Jurkat, Clone E6-1 (cell line): ENCODE measurements at regions not wholly inside any gene's neighbourhood (a gene's known extent, or its start where the extent isn't known, plus 50 kb on each side); places are given as distances from the start of the nearest gene placed in this dataset.

ENCODE experiments used
- DNase-seq: peaks from one replicate; pipeline ENCODE4 v3.0.0-alpha.2; 2011; ENCODE audit warnings: low read depth, low spot score
- H3K4me3 ChIP-seq: 2 replicates; pipeline ENCODE4 v1.5.1; 2011; ENCODE audit warnings: mild to moderate bottlenecking, low read length, control low read depth, moderate library complexity

- no peak for DNase-seq
- no peak overlapping the region for H3K4me3 ChIP-seq
Measured at GRCh38 chr10:130471486-130471885, 335.3 kb downstream of the GLRX3 start.

DNA sequence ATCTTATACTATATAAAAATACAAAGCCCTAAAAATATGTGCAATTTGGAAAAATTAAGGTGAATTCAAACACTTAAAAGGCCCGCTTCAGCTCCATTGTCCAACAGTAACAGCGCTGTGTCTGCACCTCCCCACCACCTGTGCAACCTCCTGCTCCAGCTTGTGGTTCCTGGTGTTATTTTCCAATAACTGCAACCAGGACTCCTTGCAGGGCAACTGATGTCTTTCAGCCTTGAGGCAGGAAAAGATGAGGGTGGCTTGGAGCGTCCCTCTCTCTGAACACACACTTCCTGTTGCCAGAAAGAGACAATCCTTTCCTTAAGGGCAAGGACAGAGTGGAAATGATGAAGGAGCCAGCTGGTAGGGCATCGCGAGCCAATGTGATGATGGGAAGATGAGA, 336.0 kb downstream of the GLRX3 start:
- no peak overlapping the region for H3K4me3 ChIP-seq
- no peak for DNase-seq

DNA sequence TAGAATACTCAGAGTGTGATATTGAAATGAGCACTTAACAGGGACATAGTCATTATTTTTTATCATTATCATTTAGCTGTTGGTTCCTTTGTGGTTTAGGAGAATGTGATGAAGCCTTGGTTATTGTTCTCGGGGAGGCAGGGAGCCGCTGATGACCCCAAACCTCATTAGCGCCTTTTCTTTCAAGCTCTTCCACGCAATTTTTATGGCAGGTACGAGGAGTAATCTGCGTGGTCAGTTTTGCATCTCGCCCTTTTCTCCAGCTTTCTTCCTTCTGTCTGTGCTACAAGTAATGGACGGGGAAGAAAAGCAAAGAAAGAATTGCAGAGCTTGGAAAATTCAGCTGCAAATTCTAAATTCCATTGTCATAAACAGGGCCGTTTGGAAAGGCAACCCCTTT, 338.4 kb downstream of the GLRX3 start:
- no peak for DNase-seq
- H3K4me3 ChIP-seq = no peak overlapping the region

- H3K4me3 ChIP-seq = no peak overlapping the region
- no peak for DNase-seq
Measured at GRCh38 chr10:130477360-130477759, 341.2 kb downstream of the GLRX3 start.

DNA sequence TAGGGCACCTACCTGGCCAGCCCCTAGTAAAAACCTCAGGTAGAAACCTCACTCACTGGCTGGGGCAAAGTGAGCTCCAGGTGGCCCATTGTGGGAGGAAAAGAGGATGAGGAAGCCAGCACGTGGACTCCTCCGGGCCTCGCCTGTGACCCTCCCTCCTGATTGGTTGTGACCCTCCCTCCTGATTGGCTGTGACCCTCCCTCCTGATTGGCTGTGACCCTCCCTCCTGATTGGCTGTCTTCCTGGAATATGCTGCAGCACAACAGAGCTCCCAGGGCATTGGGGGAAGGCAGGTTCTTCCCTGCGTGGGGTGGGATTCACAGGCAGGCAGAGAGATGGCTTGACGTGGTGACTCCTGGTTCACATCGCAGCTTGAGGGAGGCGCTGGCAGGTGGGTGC, 343.0 kb downstream of the GLRX3 start:
- no peak for DNase-seq
- no peak overlapping the region for H3K4me3 ChIP-seq

DNA sequence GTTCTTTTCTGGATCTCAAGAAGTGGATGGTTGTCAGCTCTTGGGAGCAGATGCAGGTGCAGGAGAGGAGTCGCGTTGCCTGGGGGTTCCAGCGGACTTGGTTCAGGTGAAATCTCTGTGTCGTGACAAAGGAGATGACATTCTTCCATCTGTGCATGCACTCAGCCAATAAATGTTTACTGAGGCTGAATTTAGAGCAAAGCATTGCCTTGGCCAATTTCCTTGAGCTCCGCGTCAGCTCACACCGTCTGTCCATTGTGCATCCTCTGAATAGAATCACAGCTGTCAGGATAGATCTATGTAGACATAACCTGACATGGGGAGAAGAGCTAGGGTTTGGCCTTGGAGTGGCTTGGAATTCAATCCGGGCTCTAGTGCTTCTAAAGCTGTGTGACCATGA, 343.7 kb downstream of the GLRX3 start:
- no peak for DNase-seq

DNA sequence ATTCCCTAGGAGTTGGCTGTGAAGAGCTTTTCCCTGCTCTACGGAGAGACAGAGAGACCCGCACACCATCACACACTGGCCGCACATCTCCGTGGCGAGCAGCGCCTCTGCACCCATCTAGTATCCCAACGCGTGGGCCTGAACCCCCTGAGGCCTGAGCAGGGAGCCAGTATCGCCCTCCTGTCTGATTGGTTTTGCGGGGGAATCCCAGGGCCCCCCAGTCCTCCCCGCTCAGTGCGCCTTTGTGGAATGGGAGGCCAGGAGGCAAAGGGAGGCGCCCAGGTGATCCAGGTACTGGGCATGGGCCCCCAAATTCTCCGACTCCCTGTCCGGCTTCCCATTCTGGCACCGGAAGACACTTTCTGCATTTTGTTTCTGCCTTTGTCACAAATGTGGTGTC, 344.3 kb downstream of the GLRX3 start:
- DNase-seq = no peak
- H3K4me3 ChIP-seq = no peak overlapping the region

More for the DNA sequence above, 343.7 kb downstream of the GLRX3 start:
- H3K4me3 ChIP-seq = no peak overlapping the region

GRCh38 chr10:130481076-130481930, 345.1 kb downstream of the GLRX3 start:
- H3K4me3 ChIP-seq = no peak overlapping the region
- no peak for DNase-seq

GRCh38 chr10:130481936-130482335, 345.7 kb downstream of the GLRX3 start:
- no peak for DNase-seq

DNA sequence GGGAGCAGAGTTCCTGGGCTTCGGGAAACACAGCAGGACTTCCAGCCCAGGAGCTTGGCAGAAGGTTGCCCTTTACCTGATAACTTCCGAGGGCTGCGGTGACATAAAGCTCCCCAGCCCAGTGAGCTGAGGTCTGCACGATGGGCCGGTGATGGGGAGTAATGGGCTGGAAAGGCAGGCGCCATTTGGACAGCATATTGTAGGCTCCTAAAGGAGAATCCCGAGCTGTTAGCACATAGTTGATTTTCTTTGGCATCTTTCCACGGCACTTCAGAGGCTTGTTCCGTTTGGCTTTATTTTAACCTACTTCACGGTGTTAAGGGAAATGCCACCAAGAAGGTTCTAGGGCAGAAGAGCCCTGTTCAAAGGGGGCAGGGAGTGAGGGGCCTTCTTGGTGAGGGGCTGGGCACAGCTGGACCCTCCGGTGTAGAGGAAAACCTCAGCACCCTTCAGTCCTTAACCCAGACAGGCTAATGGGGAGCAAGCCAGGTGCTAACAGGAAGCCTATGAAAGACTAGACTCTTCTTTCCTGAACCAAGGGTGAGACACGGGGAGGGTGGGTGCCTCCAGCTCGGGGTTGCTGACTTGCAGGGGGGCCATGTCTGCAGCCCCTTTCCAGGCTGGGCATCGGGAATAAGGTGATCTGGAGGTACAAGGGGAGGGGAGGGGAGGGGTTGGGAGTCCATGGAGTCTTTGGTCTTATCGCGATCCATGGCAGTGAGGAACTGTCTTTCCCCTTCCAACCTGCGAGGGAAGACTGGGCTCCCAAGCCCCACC, 347.7 kb downstream of the GLRX3 start:
- DNase-seq = no peak
- H3K4me3 ChIP-seq = no peak overlapping the region

More at GRCh38 chr10:130481936-130482335, 345.7 kb downstream of the GLRX3 start:
- H3K4me3 ChIP-seq = no peak overlapping the region

GRCh38 chr10:130484468-130485180, 348.4 kb downstream of the GLRX3 start:
- no peak for DNase-seq
- H3K4me3 ChIP-seq = no peak overlapping the region

- H3K4me3 ChIP-seq = no peak overlapping the region
- DNase-seq = no peak
Measured at GRCh38 chr10:130485236-130485957, 349.2 kb downstream of the GLRX3 start.

- no peak for DNase-seq
- no peak overlapping the region for H3K4me3 ChIP-seq
Measured at GRCh38 chr10:130485958-130486895, 350.0 kb downstream of the GLRX3 start.

GRCh38 chr10:130486906-130487305, 350.7 kb downstream of the GLRX3 start:
- no peak for DNase-seq
- no peak overlapping the region for H3K4me3 ChIP-seq

GRCh38 chr10:130487566-130487965, 351.4 kb downstream of the GLRX3 start:
- no peak overlapping the region for H3K4me3 ChIP-seq
- no peak for DNase-seq

- no peak overlapping the region for H3K4me3 ChIP-seq
- no peak for DNase-seq
Measured at GRCh38 chr10:130489891-130490290, 353.7 kb downstream of the GLRX3 start.

GRCh38 chr10:130491011-130491692, 355.0 kb downstream of the GLRX3 start:
- H3K4me3 ChIP-seq = no peak overlapping the region
- no peak for DNase-seq

- DNase-seq = no peak
- H3K4me3 ChIP-seq = no peak overlapping the region
Measured at GRCh38 chr10:130491693-130492050, 355.5 kb downstream of the GLRX3 start.
